HL-60 (cell line): ENCODE measurements at regions not wholly inside any gene's neighbourhood (a gene's known extent, or its start where the extent isn't known, plus 50 kb on each side); places are given as distances from the start of the nearest gene placed in this dataset.

Experiments used
- POLR2AphosphoS5 ChIP-seq: IDR thresholded peaks from 2 replicates; pipeline ENCODE4 v1.6.1; 2012; ENCODE audit warnings: low read depth
- TF ChIP-seq, protein P1 (sequence below): IDR thresholded peaks from one replicate; pipeline ENCODE4 v1.5.1; 2011; ENCODE audit warnings: low read length, control low read depth, inconsistent platforms; ENCODE audit not compliant: insufficient read depth

- TF ChIP-seq, protein P1, sequence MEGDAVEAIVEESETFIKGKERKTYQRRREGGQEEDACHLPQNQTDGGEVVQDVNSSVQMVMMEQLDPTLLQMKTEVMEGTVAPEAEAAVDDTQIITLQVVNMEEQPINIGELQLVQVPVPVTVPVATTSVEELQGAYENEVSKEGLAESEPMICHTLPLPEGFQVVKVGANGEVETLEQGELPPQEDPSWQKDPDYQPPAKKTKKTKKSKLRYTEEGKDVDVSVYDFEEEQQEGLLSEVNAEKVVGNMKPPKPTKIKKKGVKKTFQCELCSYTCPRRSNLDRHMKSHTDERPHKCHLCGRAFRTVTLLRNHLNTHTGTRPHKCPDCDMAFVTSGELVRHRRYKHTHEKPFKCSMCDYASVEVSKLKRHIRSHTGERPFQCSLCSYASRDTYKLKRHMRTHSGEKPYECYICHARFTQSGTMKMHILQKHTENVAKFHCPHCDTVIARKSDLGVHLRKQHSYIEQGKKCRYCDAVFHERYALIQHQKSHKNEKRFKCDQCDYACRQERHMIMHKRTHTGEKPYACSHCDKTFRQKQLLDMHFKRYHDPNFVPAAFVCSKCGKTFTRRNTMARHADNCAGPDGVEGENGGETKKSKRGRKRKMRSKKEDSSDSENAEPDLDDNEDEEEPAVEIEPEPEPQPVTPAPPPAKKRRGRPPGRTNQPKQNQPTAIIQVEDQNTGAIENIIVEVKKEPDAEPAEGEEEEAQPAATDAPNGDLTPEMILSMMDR: no peak
- TF ChIP-seq POLR2AphosphoS5: no peak
Measured at GRCh38 chrX:4588466-4588865, 875.0 kb upstream of the PRKX start.
